Sigmoid colon (tissue), 4 donors: ENCODE measurements at regions not wholly inside any gene's neighbourhood (a gene's known extent, or its start where the extent isn't known, plus 50 kb on each side); places are given as distances from the start of the nearest gene placed in this dataset.

Experiments used
- POLR2A ChIP-seq, 2 donors: fragments of 450-650 bp; IDR thresholded peaks; one replicate each; pipeline ENCODE4 v1.6.1; 2016; ENCODE audit warnings: antibody characterized with exemption in 2 of 2, mild to moderate bottlenecking in 2 of 2, moderate library complexity in 2 of 2
- POLR2AphosphoS5 ChIP-seq, 4 donors: sonication (generic); formaldehyde crosslinking; IDR thresholded peaks; one replicate each; pipeline ENCODE4 v1.6.1; 2017; ENCODE audit warnings: antibody characterized with exemption in 4 of 4
- TF ChIP-seq, protein P1 (sequence below), 4 experiments: fragments of 450-650 bp in 3 of 4; fragments of 200-600 bp in 1 of 4; IDR thresholded peaks; one replicate each; pipeline ENCODE4 v1.5.1; 2016 to 2019; ENCODE audit warnings: antibody characterized with exemption in 4 of 4, mild to moderate bottlenecking in 3 of 4, moderate library complexity in 2 of 4

DNA sequence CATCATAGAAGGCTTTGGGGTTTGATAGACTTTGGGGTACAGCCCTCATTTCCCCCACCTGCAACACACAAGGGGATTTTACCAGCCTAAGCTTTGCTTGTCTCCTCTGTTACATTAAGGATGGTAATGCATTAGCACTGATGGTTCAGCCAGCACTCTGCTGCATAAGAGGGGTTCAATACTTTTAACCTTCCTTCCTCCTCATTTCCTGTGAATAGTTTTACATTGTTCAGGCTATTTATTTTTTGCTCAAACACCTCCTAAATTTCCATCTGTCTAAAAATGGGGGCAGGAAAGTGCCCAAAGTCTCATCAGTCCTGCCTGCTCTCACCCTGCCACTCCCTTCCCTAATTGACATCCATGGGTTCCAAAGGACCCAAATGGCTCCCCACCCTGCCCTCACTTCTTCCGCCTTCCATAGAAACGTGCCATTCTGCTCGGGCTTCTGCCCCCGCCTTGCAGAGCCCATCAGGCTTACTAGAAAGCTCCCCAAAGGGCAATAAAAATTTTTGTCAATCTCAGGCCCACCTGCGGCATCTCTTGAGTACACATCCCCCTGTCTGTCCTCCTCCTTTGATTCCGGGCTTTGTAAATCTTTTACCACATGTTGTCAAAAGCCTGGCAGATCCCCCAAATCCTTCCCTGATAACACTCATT is 239.5 kb upstream of the SLC24A2 start:
- TF ChIP-seq POLR2A (IDR thresholded peaks at IDR 0.05) (no peak), POLR2AphosphoS5 (IDR thresholded peaks at IDR 0.05) (no peak)
- TF ChIP-seq, protein P1, sequence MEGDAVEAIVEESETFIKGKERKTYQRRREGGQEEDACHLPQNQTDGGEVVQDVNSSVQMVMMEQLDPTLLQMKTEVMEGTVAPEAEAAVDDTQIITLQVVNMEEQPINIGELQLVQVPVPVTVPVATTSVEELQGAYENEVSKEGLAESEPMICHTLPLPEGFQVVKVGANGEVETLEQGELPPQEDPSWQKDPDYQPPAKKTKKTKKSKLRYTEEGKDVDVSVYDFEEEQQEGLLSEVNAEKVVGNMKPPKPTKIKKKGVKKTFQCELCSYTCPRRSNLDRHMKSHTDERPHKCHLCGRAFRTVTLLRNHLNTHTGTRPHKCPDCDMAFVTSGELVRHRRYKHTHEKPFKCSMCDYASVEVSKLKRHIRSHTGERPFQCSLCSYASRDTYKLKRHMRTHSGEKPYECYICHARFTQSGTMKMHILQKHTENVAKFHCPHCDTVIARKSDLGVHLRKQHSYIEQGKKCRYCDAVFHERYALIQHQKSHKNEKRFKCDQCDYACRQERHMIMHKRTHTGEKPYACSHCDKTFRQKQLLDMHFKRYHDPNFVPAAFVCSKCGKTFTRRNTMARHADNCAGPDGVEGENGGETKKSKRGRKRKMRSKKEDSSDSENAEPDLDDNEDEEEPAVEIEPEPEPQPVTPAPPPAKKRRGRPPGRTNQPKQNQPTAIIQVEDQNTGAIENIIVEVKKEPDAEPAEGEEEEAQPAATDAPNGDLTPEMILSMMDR (IDR thresholded peaks at IDR 0.05) = no peak
